HepG2 (cell line): ENCODE measurements at regions not wholly inside any gene's neighbourhood (a gene's known extent, or its start where the extent isn't known, plus 50 kb on each side); places are given as distances from the start of the nearest gene placed in this dataset.

Experiments
- ATAC-seq: fragments of 200-7000 bp; cut with Tn5 transposase; 3 replicates; pipeline ENCODE4 v1.9.1; 2020; ENCODE audit warnings: mild to moderate bottlenecking, moderate library complexity
- BruUV-seq: library from RNA; stranded (reverse); fragments of 400-500 nt; replicated peaks from 2 replicates; lab custom pipeline; 2021; lab: Mats Ljungman, UMichigan
- CTCF ChIA-PET: fragments of 300-600 bp; formaldehyde crosslinking; extraction: SDS; loops from one replicate; lab custom pipeline; 2021; ENCODE audit warnings: low total read pairs, inconsistent platforms, low intra/inter-chr PET ratio; lab: Yijun Ruan, JAX
- POLR2A ChIA-PET: fragments of 350-600 bp; sonication (Branson Sonifier 250); formaldehyde crosslinking; loops from one replicate; lab custom pipeline; 2020; ENCODE audit warnings: antibody characterized with exemption, inconsistent platforms; lab: Yijun Ruan, JAX
- DNase-seq: peaks from one replicate; pipeline ENCODE4 v3.0.0-alpha.2; 2015; ENCODE audit warnings: low spot score
- FAIRE-seq: peaks from 3 replicates; lab custom pipeline; 2011; peaks lifted over from hg19 to GRCh38; lab: Jason Lieb, UNC
- H2AFZ ChIP-seq: one replicate; pipeline ENCODE4 v1.6.1; 2011; ENCODE audit warnings: low read length, inconsistent platforms
- H3K27ac ChIP-seq: fragments of 300-600 bp; 3 replicates; pipeline ENCODE4 v1.8.0; 2011; ENCODE audit warnings: mixed run types, mild to moderate bottlenecking, mixed read lengths, low read length, inconsistent platforms; ENCODE audit not compliant: insufficient read depth; ENCODE audit errors: extremely low read length
- H3K27me3 ChIP-seq, 2 experiments: fragments of 200-600 bp in 1 of 2; 2 replicates in 1 of 2; 3 replicates in 1 of 2; pipeline versions ENCODE4 v1.6.0 to v1.8.0; 2011; ENCODE audit warnings: low read length in 2 of 2, mild to moderate bottlenecking in 2 of 2, moderate library complexity in 2 of 2, inconsistent platforms in 1 of 2; ENCODE audit not compliant: insufficient read depth in 2 of 2, control insufficient read depth in 1 of 2
- H3K36me3 ChIP-seq, 2 experiments: fragments of 200-600 bp in 1 of 2; replicated peaks in 1 of 2; 2 replicates in 1 of 2; 3 replicates in 1 of 2; pipeline versions ENCODE4 v1.5.1 to v1.8.0; 2011; ENCODE audit warnings: low read length in 2 of 2, inconsistent platforms in 1 of 2; ENCODE audit not compliant: insufficient read depth in 2 of 2, control insufficient read depth in 1 of 2
- H3K4me1 ChIP-seq: 2 replicates; pipeline ENCODE4 v1.5.1; 2012; ENCODE audit warnings: low read length, inconsistent platforms; ENCODE audit not compliant: insufficient read depth
- H3K4me2 ChIP-seq: 2 replicates; pipeline ENCODE4 v1.6.0; 2011; ENCODE audit warnings: low read depth, low read length, inconsistent platforms
- H3K4me3 ChIP-seq, 3 experiments: fragments of 200-600 bp in 1 of 3; sonication (generic), shearing (Covaris generic) in 1 of 3; replicated peaks in 1 of 3; 2 replicates each; pipeline ENCODE4 v1.5.1; 2011 to 2016; ENCODE audit warnings: low read length in 3 of 3, inconsistent platforms in 2 of 3, low read depth in 2 of 3, mild to moderate bottlenecking in 2 of 3, control low read depth in 1 of 3, mixed read lengths in 1 of 3; ENCODE audit not compliant: insufficient read depth in 1 of 3
- H3K79me2 ChIP-seq: one replicate; pipeline ENCODE4 v1.6.1; 2011; ENCODE audit warnings: low read length, inconsistent platforms; ENCODE audit not compliant: insufficient read depth
- H3K9ac ChIP-seq: 2 replicates; pipeline ENCODE4 v1.6.0; 2011; ENCODE audit warnings: mild to moderate bottlenecking, low read depth, low read length, inconsistent platforms; ENCODE audit not compliant: insufficient read depth
- H3K9me3 ChIP-seq: 2 replicates; pipeline ENCODE4 v1.5.1; 2012; ENCODE audit warnings: mild to moderate bottlenecking, low read length
- H4K20me1 ChIP-seq: 2 replicates; pipeline ENCODE4 v1.6.0; 2011; ENCODE audit warnings: inconsistent platforms, mild to moderate bottlenecking, low read length, moderate library complexity; ENCODE audit not compliant: insufficient read depth
- DPF2 ChIP-seq: sonication (generic); formaldehyde crosslinking; IDR thresholded peaks from 2 replicates; pipeline ENCODE4 v1.4.0; 2020; ENCODE audit warnings: mild to moderate bottlenecking, low read depth, missing genetic modification reagents, borderline replicate concordance
- HNRNPL ChIP-seq: fragments of 200-400 bp; formaldehyde crosslinking; IDR thresholded peaks from 2 replicates; pipeline ENCODE4 v1.6.1; 2017; ENCODE audit warnings: mild to moderate bottlenecking, low read depth, low read length
- MZF1 ChIP-seq: sonication (generic); formaldehyde crosslinking; IDR thresholded peaks from 2 replicates; pipeline ENCODE4 v1.8.1; 2023; ENCODE audit warnings: mild to moderate bottlenecking, missing genetic modification reagents, borderline replicate concordance
- TBX3 ChIP-seq: fragments of 450-650 bp; IDR thresholded peaks from 2 replicates; pipeline ENCODE4 v1.6.1; 2017; ENCODE audit warnings: antibody characterized with exemption, mild to moderate bottlenecking, inconsistent platforms, borderline replicate concordance
- ZFP90 ChIP-seq: sonication (generic); formaldehyde crosslinking; IDR thresholded peaks from 2 replicates; pipeline ENCODE4 v1.8.0; 2022; ENCODE audit warnings: missing genetic modification reagents, mild to moderate bottlenecking, inconsistent platforms, borderline replicate concordance
- ZKSCAN1 ChIP-seq: fragments of 150-350 bp; IDR thresholded peaks from 2 replicates; pipeline ENCODE4 v1.6.1; 2014; ENCODE audit warnings: low read length
- ZNF333 ChIP-seq: sonication (generic); formaldehyde crosslinking; IDR thresholded peaks from 2 replicates; pipeline ENCODE4 v1.4.0; 2020; ENCODE audit warnings: mild to moderate bottlenecking, missing genetic modification reagents, borderline replicate concordance
- ZNF432 ChIP-seq: sonication (generic); formaldehyde crosslinking; IDR thresholded peaks from 2 replicates; pipeline ENCODE4 v1.5.0; 2020; ENCODE audit warnings: missing genetic modification reagents, mild to moderate bottlenecking, borderline replicate concordance
- ZNF543 ChIP-seq: sonication (generic); formaldehyde crosslinking; IDR thresholded peaks from 2 replicates; pipeline ENCODE4 v1.4.0; 2020; ENCODE audit warnings: mild to moderate bottlenecking, missing genetic modification reagents
- WGBS: methylation state at CpG from one replicate; pipeline ENCODE4 v1.1.6; 2017; ENCODE audit warnings: low lambda C conversion rate; 5-methylcytosine and 5-hydroxymethylcytosine counted together
- in situ Hi-C: cut with HindIII; loops from 2 replicates; pipeline ENCODE4 v1.10.0; 2017; ENCODE audit warnings: low pct_unique_long_range_greater_than_20kb; ENCODE audit not compliant: extremely low pct_ligation_motif_present
- intact Hi-C: fragments of 100-400 bp; cut with micrococcal nuclease; formaldehyde crosslinking; loops from one replicate; pipeline ENCODE4 v1.10.0; 2022; ENCODE audit not compliant: unreplicated experiment
- TF ChIP-seq, protein P1 (sequence below): sonication (generic); formaldehyde crosslinking; IDR thresholded peaks from 2 replicates; pipeline ENCODE4 v1.4.0; 2020; ENCODE audit warnings: missing genetic modification reagents
- TF ChIP-seq, protein P2 (sequence below): sonication (generic); formaldehyde crosslinking; IDR thresholded peaks from 2 replicates; pipeline ENCODE4 v1.4.0; 2020; ENCODE audit warnings: mild to moderate bottlenecking, missing genetic modification reagents

DNA sequence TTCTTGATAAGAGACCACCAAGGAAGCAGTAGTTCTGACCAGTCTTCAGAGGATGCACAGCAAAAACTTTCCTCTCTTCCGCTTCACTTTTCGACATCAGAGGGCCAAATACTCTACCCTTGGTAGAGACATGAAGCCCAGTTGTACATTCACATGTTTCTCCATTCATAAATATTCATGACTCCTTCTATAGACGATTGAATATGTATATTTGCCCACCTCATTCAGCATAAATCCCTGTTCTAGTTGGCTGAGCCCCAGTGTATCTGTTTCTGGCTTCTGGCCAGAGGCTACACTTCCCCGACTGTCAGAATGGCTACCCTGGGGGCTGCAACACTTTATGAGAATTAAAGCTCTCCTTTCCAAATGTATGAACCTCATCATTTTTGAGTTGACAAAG lies 258.5 kb downstream of the ASXL3 start:
- CTCF ChIA-PET, result no interaction called here
- ATAC-seq, result no peak
- Histone ChIP-seq H4K20me1 (no peaks in the 10 kb centered on the region), H3K4me3 (no peak overlapping the region), H3K79me2 (no peaks in the 10 kb centered on the region), H2AFZ (no peak overlapping the region), H3K36me3 (no peaks in the 10 kb centered on the region), H3K27me3 (no peaks in the 10 kb centered on the region), H3K27ac (no peak overlapping the region), H3K4me2 (no peak overlapping the region), H3K9me3 (peaks cover 18% of the 10 kb centered on the region; the same call in 1 of the 2 replicates), H3K4me1 (no peaks in the 10 kb centered on the region), H3K9ac (no peak overlapping the region)
- in situ Hi-C loops (loop anchor here (25.0 kb wide), 1 partner anchor 476 kb away; no protein-coding TSS in a partner anchor), intact Hi-C loops (loop anchor here (5.0 kb wide), 1 partner anchor 196 kb away; no protein-coding TSS in a partner anchor)
- WGBS, result 17% methylated on average over 4 of the region's 4 CpGs
- no peak for FAIRE-seq
- BruUV-seq, result no TSS peak
- POLR2A ChIA-PET, result no interaction called here
- DNase-seq, result no peak
- TF ChIP-seq HNRNPL, result no peak
- TF ChIP-seq TBX3, result no peak
- TF ChIP-seq ZNF543 (CRISPR knock-in tag), result no peak
- TF ChIP-seq, protein P1, sequence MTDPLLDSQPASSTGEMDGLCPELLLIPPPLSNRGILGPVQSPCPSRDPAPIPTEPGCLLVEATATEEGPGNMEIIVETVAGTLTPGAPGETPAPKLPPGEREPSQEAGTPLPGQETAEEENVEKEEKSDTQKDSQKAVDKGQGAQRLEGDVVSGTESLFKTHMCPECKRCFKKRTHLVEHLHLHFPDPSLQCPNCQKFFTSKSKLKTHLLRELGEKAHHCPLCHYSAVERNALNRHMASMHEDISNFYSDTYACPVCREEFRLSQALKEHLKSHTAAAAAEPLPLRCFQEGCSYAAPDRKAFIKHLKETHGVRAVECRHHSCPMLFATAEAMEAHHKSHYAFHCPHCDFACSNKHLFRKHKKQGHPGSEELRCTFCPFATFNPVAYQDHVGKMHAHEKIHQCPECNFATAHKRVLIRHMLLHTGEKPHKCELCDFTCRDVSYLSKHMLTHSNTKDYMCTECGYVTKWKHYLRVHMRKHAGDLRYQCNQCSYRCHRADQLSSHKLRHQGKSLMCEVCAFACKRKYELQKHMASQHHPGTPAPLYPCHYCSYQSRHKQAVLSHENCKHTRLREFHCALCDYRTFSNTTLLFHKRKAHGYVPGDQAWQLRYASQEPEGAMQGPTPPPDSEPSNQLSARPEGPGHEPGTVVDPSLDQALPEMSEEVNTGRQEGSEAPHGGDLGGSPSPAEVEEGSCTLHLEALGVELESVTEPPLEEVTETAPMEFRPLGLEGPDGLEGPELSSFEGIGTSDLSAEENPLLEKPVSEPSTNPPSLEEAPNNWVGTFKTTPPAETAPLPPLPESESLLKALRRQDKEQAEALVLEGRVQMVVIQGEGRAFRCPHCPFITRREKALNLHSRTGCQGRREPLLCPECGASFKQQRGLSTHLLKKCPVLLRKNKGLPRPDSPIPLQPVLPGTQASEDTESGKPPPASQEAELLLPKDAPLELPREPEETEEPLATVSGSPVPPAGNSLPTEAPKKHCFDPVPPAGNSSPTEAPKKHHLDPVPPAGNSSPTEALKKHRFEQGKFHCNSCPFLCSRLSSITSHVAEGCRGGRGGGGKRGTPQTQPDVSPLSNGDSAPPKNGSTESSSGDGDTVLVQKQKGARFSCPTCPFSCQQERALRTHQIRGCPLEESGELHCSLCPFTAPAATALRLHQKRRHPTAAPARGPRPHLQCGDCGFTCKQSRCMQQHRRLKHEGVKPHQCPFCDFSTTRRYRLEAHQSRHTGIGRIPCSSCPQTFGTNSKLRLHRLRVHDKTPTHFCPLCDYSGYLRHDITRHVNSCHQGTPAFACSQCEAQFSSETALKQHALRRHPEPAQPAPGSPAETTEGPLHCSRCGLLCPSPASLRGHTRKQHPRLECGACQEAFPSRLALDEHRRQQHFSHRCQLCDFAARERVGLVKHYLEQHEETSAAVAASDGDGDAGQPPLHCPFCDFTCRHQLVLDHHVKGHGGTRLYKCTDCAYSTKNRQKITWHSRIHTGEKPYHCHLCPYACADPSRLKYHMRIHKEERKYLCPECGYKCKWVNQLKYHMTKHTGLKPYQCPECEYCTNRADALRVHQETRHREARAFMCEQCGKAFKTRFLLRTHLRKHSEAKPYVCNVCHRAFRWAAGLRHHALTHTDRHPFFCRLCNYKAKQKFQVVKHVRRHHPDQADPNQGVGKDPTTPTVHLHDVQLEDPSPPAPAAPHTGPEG (CRISPR knock-in tag), result no peak
- TF ChIP-seq ZKSCAN1, result no peak
- TF ChIP-seq, protein P2, sequence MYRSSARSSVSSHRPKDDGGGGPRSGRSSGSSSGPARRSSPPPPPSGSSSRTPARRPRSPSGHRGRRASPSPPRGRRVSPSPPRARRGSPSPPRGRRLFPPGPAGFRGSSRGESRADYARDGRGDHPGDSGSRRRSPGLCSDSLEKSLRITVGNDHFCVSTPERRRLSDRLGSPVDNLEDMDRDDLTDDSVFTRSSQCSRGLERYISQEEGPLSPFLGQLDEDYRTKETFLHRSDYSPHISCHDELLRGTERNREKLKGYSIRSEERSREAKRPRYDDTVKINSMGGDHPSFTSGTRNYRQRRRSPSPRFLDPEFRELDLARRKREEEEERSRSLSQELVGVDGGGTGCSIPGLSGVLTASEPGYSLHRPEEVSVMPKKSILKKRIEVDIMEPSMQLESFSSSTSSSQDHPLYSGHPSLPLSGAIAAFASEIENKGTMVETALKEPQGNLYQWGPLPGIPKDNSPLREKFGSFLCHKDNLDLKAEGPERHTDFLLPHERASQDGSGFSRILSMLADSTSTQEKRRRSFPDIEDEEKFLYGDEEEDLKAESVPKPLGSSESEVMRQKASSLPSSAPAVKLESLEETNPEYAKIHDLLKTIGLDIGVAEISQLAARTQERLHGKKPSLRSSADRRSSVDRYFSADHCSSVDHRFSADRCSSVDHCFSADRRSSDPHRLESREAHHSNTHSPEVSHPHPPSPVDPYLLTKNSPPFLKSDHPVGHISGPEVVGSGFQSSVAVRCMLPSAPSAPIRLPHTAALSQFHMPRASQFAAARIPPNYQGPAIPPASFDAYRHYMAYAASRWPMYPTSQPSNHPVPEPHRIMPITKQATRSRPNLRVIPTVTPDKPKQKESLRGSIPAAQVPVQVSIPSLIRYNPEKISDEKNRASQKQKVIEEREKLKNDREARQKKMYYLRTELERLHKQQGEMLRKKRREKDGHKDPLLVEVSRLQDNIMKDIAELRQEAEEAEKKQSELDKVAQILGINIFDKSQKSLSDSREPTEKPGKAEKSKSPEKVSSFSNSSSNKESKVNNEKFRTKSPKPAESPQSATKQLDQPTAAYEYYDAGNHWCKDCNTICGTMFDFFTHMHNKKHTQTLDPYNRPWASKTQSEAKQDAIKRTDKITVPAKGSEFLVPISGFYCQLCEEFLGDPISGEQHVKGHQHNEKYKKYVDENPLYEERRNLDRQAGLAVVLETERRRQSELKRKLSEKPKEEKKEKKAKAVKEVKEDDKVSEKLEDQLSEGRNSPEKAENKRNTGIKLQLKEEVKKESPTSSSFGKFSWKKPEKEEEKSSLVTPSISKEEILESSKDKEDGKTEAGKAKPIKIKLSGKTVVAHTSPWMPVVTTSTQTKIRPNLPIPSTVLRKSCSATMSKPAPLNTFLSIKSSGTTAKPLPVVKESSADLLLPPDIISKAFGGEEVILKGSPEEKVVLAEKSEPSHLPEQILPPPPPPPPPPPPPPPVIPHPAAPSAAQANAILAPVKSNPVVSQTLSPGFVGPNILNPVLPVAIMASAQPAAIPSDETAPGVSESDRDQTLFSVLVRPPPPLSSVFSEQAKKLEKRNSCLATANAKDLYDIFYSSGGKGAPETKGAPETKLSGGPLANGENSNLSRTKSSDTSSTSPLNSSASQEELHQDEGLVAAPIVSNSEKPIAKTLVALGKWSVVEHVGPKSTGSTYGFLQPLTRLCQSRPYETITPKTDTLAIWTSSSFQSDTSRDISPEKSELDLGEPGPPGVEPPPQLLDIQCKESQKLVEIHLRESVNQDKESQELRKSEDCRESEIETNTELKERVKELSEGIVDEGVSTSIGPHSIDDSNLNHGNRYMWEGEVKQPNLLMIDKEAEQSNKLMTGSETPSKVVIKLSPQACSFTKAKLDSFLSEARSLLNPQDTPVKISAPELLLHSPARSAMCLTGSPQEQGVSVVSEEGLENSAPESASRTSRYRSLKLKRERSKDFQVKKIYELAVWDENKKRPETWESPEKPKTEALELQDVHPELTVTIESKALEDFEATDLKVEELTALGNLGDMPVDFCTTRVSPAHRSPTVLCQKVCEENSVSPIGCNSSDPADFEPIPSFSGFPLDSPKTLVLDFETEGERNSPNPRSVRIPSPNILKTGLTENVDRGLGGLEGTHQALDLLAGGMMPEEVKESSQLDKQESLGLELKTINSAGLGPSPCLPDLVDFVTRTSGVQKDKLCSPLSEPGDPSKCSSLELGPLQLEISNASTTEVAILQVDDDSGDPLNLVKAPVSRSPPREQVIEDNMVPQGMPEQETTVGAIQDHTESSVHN (CRISPR knock-in tag), result no peak
- no peak for TF ChIP-seq ZFP90 (CRISPR knock-in tag)
- TF ChIP-seq ZNF432 (CRISPR knock-in tag), result no peak
- TF ChIP-seq ZNF333 (CRISPR knock-in tag), result no peak
- TF ChIP-seq DPF2, result no peak
- no peak for TF ChIP-seq MZF1 (CRISPR knock-in tag)
